ENCODE measurements at regions not wholly inside any gene's neighbourhood (a gene's known extent, or its start where the extent isn't known, plus 50 kb on each side); places are given as distances from the start of the nearest gene placed in this dataset.

GRCh38 chr6:81863123-81863522 is 110.6 kb upstream of the TENT5A start:
- DNase-seq (ENCODE audit: low spot score) = no peak

- DNase-seq (ENCODE audit: low spot score) = no peak
Observed at GRCh38 chr6:81861281-81861680, 108.8 kb upstream of the TENT5A start.

- no peak for DNase-seq (ENCODE audit: low spot score)
Observed at GRCh38 chr6:81859884-81860283, 107.4 kb upstream of the TENT5A start.

- no peak for DNase-seq (ENCODE audit: low spot score)
Observed at GRCh38 chr6:81857812-81858211, 105.3 kb upstream of the TENT5A start.

- no peak for DNase-seq (ENCODE audit: low spot score)
Observed at GRCh38 chr6:81856872-81857271, 104.4 kb upstream of the TENT5A start.

- DNase-seq (ENCODE audit: low spot score) = no peak
Observed at GRCh38 chr6:81854474-81854873, 102.0 kb upstream of the TENT5A start.

- DNase-seq (ENCODE audit: low spot score) = no peak
Observed at GRCh38 chr6:81853975-81854374, 101.5 kb upstream of the TENT5A start.

GRCh38 chr6:81849248-81849647 is 96.8 kb upstream of the TENT5A start:
- DNase-seq (ENCODE audit: low spot score) = no peak

- no peak for DNase-seq (ENCODE audit: low spot score)
Observed at GRCh38 chr6:81847866-81848265, 95.4 kb upstream of the TENT5A start.

- DNase-seq (ENCODE audit: low spot score) = no peak
Observed at GRCh38 chr6:81844686-81845085, 92.2 kb upstream of the TENT5A start.

GRCh38 chr6:81843302-81843701 is 90.8 kb upstream of the TENT5A start:
- DNase-seq (ENCODE audit: low spot score) = no peak

- DNase-seq (ENCODE audit: low spot score) = no peak
Observed at GRCh38 chr6:81842254-81842653, 89.8 kb upstream of the TENT5A start.

GRCh38 chr6:81838724-81839426 is 86.4 kb upstream of the TENT5A start:
- DNase-seq (ENCODE audit: low spot score) = no peak

GRCh38 chr6:81838031-81838430 is 85.5 kb upstream of the TENT5A start:
- no peak for DNase-seq (ENCODE audit: low spot score)

GRCh38 chr6:81834141-81834681 is 81.7 kb upstream of the TENT5A start:
- no peak for DNase-seq (ENCODE audit: low spot score)

- no peak for DNase-seq (ENCODE audit: low spot score)
Observed at GRCh38 chr6:81832304-81832703, 79.8 kb upstream of the TENT5A start.

GRCh38 chr6:81831274-81831673 is 78.8 kb upstream of the TENT5A start:
- no peak for DNase-seq (ENCODE audit: low spot score)

GRCh38 chr6:81826784-81827183 is 74.3 kb upstream of the TENT5A start:
- DNase-seq (ENCODE audit: low spot score) = no peak

- DNase-seq (ENCODE audit: low spot score) = no peak
Observed at GRCh38 chr6:81822568-81822967, 70.1 kb upstream of the TENT5A start.

GRCh38 chr6:81821449-81821848 is 69.0 kb upstream of the TENT5A start:
- no peak for DNase-seq (ENCODE audit: low spot score)

- no peak for DNase-seq (ENCODE audit: low spot score)
Observed at GRCh38 chr6:81820980-81821379, 68.5 kb upstream of the TENT5A start.

GRCh38 chr6:81820422-81820821 is 67.9 kb upstream of the TENT5A start:
- no peak for DNase-seq (ENCODE audit: low spot score)

- DNase-seq (ENCODE audit: low spot score) = no peak
Observed at GRCh38 chr6:81819767-81820166, 67.3 kb upstream of the TENT5A start.

- DNase-seq (ENCODE audit: low spot score) = no peak
Observed at GRCh38 chr6:81818901-81819361, 66.5 kb upstream of the TENT5A start.

Measured in NAMALWA (cell line).